ENCODE measurements at regions not wholly inside any gene's neighbourhood (a gene's known extent, or its start where the extent isn't known, plus 50 kb on each side); places are given as distances from the start of the nearest gene placed in this dataset.

GRCh38 chr2:133947057-133947456 lies 306.8 kb upstream of the MGAT5 start:
- TF ChIP-seq POLR2A (IDR thresholded peaks at IDR 0.05; ENCODE audit: extremely low read depth, insufficient read length) (no peak), CTCF (IDR thresholded peaks at IDR 0.05; ENCODE audit: low read depth, low read length) (no peak)

Data from NB4 (cell line).